ENCODE measurements at regions not wholly inside any gene's neighbourhood (a gene's known extent, or its start where the extent isn't known, plus 50 kb on each side); places are given as distances from the start of the nearest gene placed in this dataset.

- TF ChIP-seq, protein P1, sequence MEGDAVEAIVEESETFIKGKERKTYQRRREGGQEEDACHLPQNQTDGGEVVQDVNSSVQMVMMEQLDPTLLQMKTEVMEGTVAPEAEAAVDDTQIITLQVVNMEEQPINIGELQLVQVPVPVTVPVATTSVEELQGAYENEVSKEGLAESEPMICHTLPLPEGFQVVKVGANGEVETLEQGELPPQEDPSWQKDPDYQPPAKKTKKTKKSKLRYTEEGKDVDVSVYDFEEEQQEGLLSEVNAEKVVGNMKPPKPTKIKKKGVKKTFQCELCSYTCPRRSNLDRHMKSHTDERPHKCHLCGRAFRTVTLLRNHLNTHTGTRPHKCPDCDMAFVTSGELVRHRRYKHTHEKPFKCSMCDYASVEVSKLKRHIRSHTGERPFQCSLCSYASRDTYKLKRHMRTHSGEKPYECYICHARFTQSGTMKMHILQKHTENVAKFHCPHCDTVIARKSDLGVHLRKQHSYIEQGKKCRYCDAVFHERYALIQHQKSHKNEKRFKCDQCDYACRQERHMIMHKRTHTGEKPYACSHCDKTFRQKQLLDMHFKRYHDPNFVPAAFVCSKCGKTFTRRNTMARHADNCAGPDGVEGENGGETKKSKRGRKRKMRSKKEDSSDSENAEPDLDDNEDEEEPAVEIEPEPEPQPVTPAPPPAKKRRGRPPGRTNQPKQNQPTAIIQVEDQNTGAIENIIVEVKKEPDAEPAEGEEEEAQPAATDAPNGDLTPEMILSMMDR (conservative IDR thresholded peaks at IDR 0.05 in 1 of 2, IDR thresholded peaks at IDR 0.05 in 1 of 2; ENCODE audit: low read depth in 1 of 2, low read length in 2 of 2), result no peak
- no peak for TF ChIP-seq EZH2 (IDR thresholded peaks at IDR 0.05; ENCODE audit: low read length, missing control alignments)
Measured at GRCh38 chr3:41033956-41034519, 165.3 kb upstream of the CTNNB1 start.

Data from fibroblast of lung (primary cell).